K562 (cell line): ENCODE measurements at regions not wholly inside any gene's neighbourhood (a gene's known extent, or its start where the extent isn't known, plus 50 kb on each side); places are given as distances from the start of the nearest gene placed in this dataset.

Source experiments
- ATAC-seq: fragments of 200-7000 bp; cut with Tn5 transposase; 3 replicates; pipeline ENCODE4 v1.9.1; 2020; ENCODE audit warnings: moderate library complexity
- BruUV-seq: library from RNA; stranded (reverse); fragments of 400-500 nt; replicated peaks from 2 replicates; lab custom pipeline; 2021; lab: Mats Ljungman, UMichigan
- CTCF ChIA-PET: fragments of 300-600 bp; formaldehyde crosslinking; extraction: SDS; loops from one replicate; lab custom pipeline; 2021; ENCODE audit warnings: low intra/inter-chr PET ratio; lab: Yijun Ruan, JAX
- POLR2A ChIA-PET: fragments of 300-600, 350-650 bp; sonication (Branson Sonifier 250); formaldehyde crosslinking; extraction: SDS; loops from one replicate; lab custom pipeline; 2021; ENCODE audit warnings: antibody characterized with exemption, inconsistent platforms; lab: Yijun Ruan, JAX
- DNase-seq, 4 experiments: peaks; one replicate each; pipeline versions ENCODE4 v3.0.0 to v3.0.0-alpha.2; 2011 to 2018; ENCODE audit warnings: low spot score in 3 of 4, mixed read lengths in 3 of 4; ENCODE audit errors: extremely low read depth in 1 of 4
- FAIRE-seq: peaks from 2 replicates; lab custom pipeline; 2011; peaks lifted over from hg19 to GRCh38; lab: Jason Lieb, UNC
- H2AFZ ChIP-seq: 2 replicates; pipeline ENCODE4 v1.6.0; 2011; ENCODE audit warnings: low read depth, low read length, control low read depth, inconsistent platforms
- H3K27ac ChIP-seq: fragments of 200-600 bp; 3 replicates; pipeline ENCODE4 v1.8.0; 2011; ENCODE audit warnings: low read depth, mild to moderate bottlenecking, control low read depth, inconsistent platforms, low read length, moderate library complexity, mixed read lengths; ENCODE audit errors: extremely low read depth
- H3K27me3 ChIP-seq, 2 experiments: fragments of 300-600 bp in 1 of 2; 2 replicates in 1 of 2; 3 replicates in 1 of 2; pipeline versions ENCODE4 v1.6.0 to v1.8.0; 2011; ENCODE audit warnings: inconsistent platforms in 2 of 2, low read length in 2 of 2, mild to moderate bottlenecking in 1 of 2, mixed read lengths in 1 of 2, moderate library complexity in 1 of 2; ENCODE audit not compliant: control insufficient read depth in 2 of 2, insufficient read depth in 2 of 2
- H3K36me3 ChIP-seq: fragments of 300-600 bp; 3 replicates; pipeline ENCODE4 v1.8.0; 2011; ENCODE audit warnings: mild to moderate bottlenecking, low read length, inconsistent platforms; ENCODE audit not compliant: control insufficient read depth, insufficient read depth
- H3K4me1 ChIP-seq, 2 experiments: fragments of 200-600 bp in 1 of 2; replicated peaks in 1 of 2; 2 replicates in 1 of 2; 3 replicates in 1 of 2; pipeline versions ENCODE4 v1.5.1 to v1.8.0; 2011; ENCODE audit warnings: inconsistent platforms in 2 of 2, low read length in 2 of 2, mild to moderate bottlenecking in 1 of 2, mixed read lengths in 1 of 2, moderate library complexity in 1 of 2; ENCODE audit not compliant: control insufficient read depth in 2 of 2, insufficient read depth in 2 of 2
- H3K4me2 ChIP-seq: 2 replicates; pipeline ENCODE4 v1.6.1; 2011; ENCODE audit warnings: low read length, control low read depth, inconsistent platforms, mixed read lengths; ENCODE audit not compliant: insufficient read depth
- H3K4me3 ChIP-seq: fragments of 200-600 bp; sonication (generic), shearing (Covaris generic); 2 replicates; pipeline ENCODE4 v1.5.1; 2016; ENCODE audit warnings: control low read depth, inconsistent platforms
- H3K79me2 ChIP-seq: fragments of 200-600 bp; 3 replicates; pipeline ENCODE4 v1.8.0; 2011; ENCODE audit warnings: low read length, inconsistent platforms; ENCODE audit not compliant: control insufficient read depth, insufficient read depth
- H3K9ac ChIP-seq, 2 experiments: 2 replicates each; pipeline versions ENCODE4 v1.6.0 to v1.6.1; 2011; ENCODE audit warnings: low read depth in 2 of 2, low read length in 2 of 2, control low read depth in 1 of 2, inconsistent platforms in 1 of 2, mild to moderate bottlenecking in 1 of 2, mixed read lengths in 1 of 2; ENCODE audit not compliant: insufficient read depth in 1 of 2
- H3K9me1 ChIP-seq: one replicate; pipeline ENCODE4 v1.6.0; 2011; ENCODE audit warnings: inconsistent platforms, mild to moderate bottlenecking, low read length, moderate library complexity; ENCODE audit not compliant: control insufficient read depth, insufficient read depth
- H3K9me3 ChIP-seq: replicated peaks from 2 replicates; pipeline ENCODE4 v1.5.1; 2011; ENCODE audit warnings: low read depth, low read length, inconsistent platforms; ENCODE audit not compliant: control insufficient read depth, insufficient read depth
- H4K20me1 ChIP-seq: replicated peaks from 2 replicates; pipeline ENCODE4 v1.6.1; 2011; ENCODE audit warnings: low read length, inconsistent platforms, mixed read lengths; ENCODE audit not compliant: control insufficient read depth, insufficient read depth
- CAMTA2 ChIP-seq: fragments of 250-450 bp; sonication (Bioruptor Pico); conservative IDR thresholded peaks from 2 replicates; pipeline ENCODE4 v1.5.1; 2022
- CEBPB ChIP-seq: fragments of 450-650 bp; IDR thresholded peaks from 2 replicates; pipeline ENCODE4 v1.6.1; 2016; ENCODE audit warnings: missing genetic modification characterization, missing compliant biosample characterization
- FOXA1 ChIP-seq: fragments of 450-650 bp; IDR thresholded peaks from 2 replicates; pipeline ENCODE4 v1.6.1; 2016; ENCODE audit warnings: mild to moderate bottlenecking, borderline replicate concordance
- GATA2 ChIP-seq: sonication (generic); formaldehyde crosslinking; IDR thresholded peaks from 2 replicates; pipeline ENCODE4 v1.4.0; 2020; ENCODE audit warnings: mild to moderate bottlenecking, missing genetic modification reagents
- HSF4 ChIP-seq: fragments of 250-450 bp; sonication (Bioruptor Pico); IDR thresholded peaks from 2 replicates; pipeline ENCODE4 v2.1.2; 2022; ENCODE audit warnings: mild to moderate bottlenecking, moderate library complexity, borderline replicate concordance
- KDM1A ChIP-seq, 2 experiments: fragments of 450-650 bp; IDR thresholded peaks; 2 replicates each; pipeline ENCODE4 v1.6.1; 2016; ENCODE audit warnings: mild to moderate bottlenecking in 2 of 2
- KLF6 ChIP-seq: fragments of 250-450 bp; sonication (Bioruptor Pico); IDR thresholded peaks from 2 replicates; pipeline ENCODE4 v1.4.0; 2020; ENCODE audit warnings: mild to moderate bottlenecking, moderate library complexity, borderline replicate concordance
- PATZ1 ChIP-seq: fragments of 250-450 bp; sonication (Bioruptor Pico); IDR thresholded peaks from 2 replicates; pipeline ENCODE4 v1.5.0; 2020; ENCODE audit warnings: mild to moderate bottlenecking, borderline replicate concordance
- SNAPC5 ChIP-seq: fragments of 250-450 bp; sonication (Bioruptor Pico); IDR thresholded peaks from 2 replicates; pipeline ENCODE4 v1.8.0; 2021; ENCODE audit warnings: moderate library complexity, mild to moderate bottlenecking, inconsistent platforms
- SP1 ChIP-seq: sonication (generic); formaldehyde crosslinking; IDR thresholded peaks from 2 replicates; pipeline ENCODE4 v1.8.1; 2022; ENCODE audit warnings: mild to moderate bottlenecking, missing genetic modification reagents
- TCFL5 ChIP-seq: fragments of 250-450 bp; sonication (Bioruptor Pico); conservative IDR thresholded peaks from 2 replicates; pipeline ENCODE4 v1.6.1; 2021; ENCODE audit warnings: mild to moderate bottlenecking, moderate library complexity, matching md5 sums
- VEZF1 ChIP-seq: fragments of 200-800 bp; sonication (Bioruptor generic); IDR thresholded peaks from 2 replicates; pipeline ENCODE4 v1.6.1; 2017; ENCODE audit warnings: missing genetic modification characterization, missing compliant biosample characterization
- ZNF384 ChIP-seq: IDR thresholded peaks from 2 replicates; pipeline ENCODE4 v1.6.1; 2012; ENCODE audit warnings: low read depth, low read length, improper control_type of control experiment
- ZNF583 ChIP-seq: fragments of 250-450 bp; sonication (Bioruptor Pico); IDR thresholded peaks from 2 replicates; pipeline ENCODE4 v1.4.0; 2020
- WGBS: fragments of 100-300 bp; shearing (Covaris generic); methylation state at CpG from one replicate; pipeline ENCODE4 v1.1.6; 2016; ENCODE audit warnings: low coverage, mixed read lengths; ENCODE audit not compliant: insufficient coverage; ENCODE audit errors: missing lambda C conversion rate; 5-methylcytosine and 5-hydroxymethylcytosine counted together
- in situ Hi-C: fragments of 300-500 bp; cut with MboI; formaldehyde crosslinking; loops from 4 replicates; pipeline ENCODE4 v1.15.0; 2018; ENCODE audit warnings: inconsistent platforms, mixed read lengths
- intact Hi-C: fragments of 100-400 bp; cut with micrococcal nuclease; formaldehyde crosslinking; loops from 2 replicates; pipeline ENCODE4 v1.14.2; 2022

- no peak overlapping the region for H2AFZ ChIP-seq
- POLR2A ChIA-PET = interaction anchor here (0.6 to 1.0 kb wide), 2 partner anchors 245 to 312 kb away, joined by 3 read pairs; no protein-coding TSS in a partner anchor
- H3K36me3 ChIP-seq = no peaks in the 10 kb centered on the region
- FAIRE-seq (no peak), ATAC-seq (no peak), DNase-seq (no peak)
- 0% methylated on average over 1 of the region's 1 CpG for WGBS
- CTCF ChIA-PET = no interaction called here
- no TSS peak for BruUV-seq
- H3K27ac ChIP-seq = no peak overlapping the region
- no peaks in the 10 kb centered on the region for H4K20me1 ChIP-seq
- H3K27me3 ChIP-seq = peaks cover 0 to 12% of the 10 kb centered on the region in 2 experiments; a peak in 4 of 5 replicates
- no peaks in the 10 kb centered on the region for H3K9me1 ChIP-seq
- H3K9ac ChIP-seq = no peak overlapping the region
- in situ Hi-C loops = loop anchor here (10.0 kb wide), 1 partner anchor 310 kb away; no protein-coding TSS in a partner anchor
- intact Hi-C loops = no loop called here
- no peak overlapping the region for H3K4me2 ChIP-seq
- no peaks in the 10 kb centered on the region for H3K79me2 ChIP-seq
- H3K4me3 ChIP-seq = no peak overlapping the region
- H3K9me3 ChIP-seq = no peaks in the 10 kb centered on the region
- H3K4me1 ChIP-seq = peaks cover 0 to 7% of the 10 kb centered on the region in 2 experiments; a peak in 2 of 5 replicates
- TF ChIP-seq SNAPC5 (CRISPR knock-in tag) = no peak
- no peak for TF ChIP-seq ZNF583 (CRISPR knock-in tag)
- TF ChIP-seq VEZF1 = no peak
Observed at GRCh38 chrX:151084454-151084853, 91.9 kb upstream of the GPR50 start.

GRCh38 chrX:151085207-151085606, 91.2 kb upstream of the GPR50 start:
- Histone ChIP-seq H3K27me3 (peaks cover 0 to 9% of the 10 kb centered on the region in 2 experiments; a peak in 3 of 5 replicates), H3K36me3 (no peaks in the 10 kb centered on the region), H2AFZ (no peak overlapping the region), H3K9ac (no peak overlapping the region), H3K4me2 (no peak overlapping the region), H3K4me1 (peaks cover 0 to 7% of the 10 kb centered on the region in 2 experiments; a peak in 2 of 5 replicates), H3K4me3 (no peak overlapping the region), H3K9me1 (no peaks in the 10 kb centered on the region), H4K20me1 (no peaks in the 10 kb centered on the region), H3K79me2 (no peaks in the 10 kb centered on the region), H3K27ac (no peak overlapping the region), H3K9me3 (no peaks in the 10 kb centered on the region)
- FAIRE-seq (no peak), ATAC-seq (no peak), DNase-seq (no peak)
- intact Hi-C loops = no loop called here
- ChIA-PET POLR2A (no interaction called here), CTCF (no interaction called here)
- WGBS = 0% methylated on average over 3 of the region's 3 CpGs
- no TSS peak for BruUV-seq
- in situ Hi-C loops = loop anchor here (10.0 kb wide), 1 partner anchor 310 kb away; no protein-coding TSS in a partner anchor
- no peak for TF ChIP-seq ZNF384
- TF ChIP-seq KLF6 = no peak
- no peak for TF ChIP-seq CAMTA2 (CRISPR knock-in tag)
- TF ChIP-seq HSF4 (CRISPR knock-in tag) = no peak
- no peak for TF ChIP-seq FOXA1
- TF ChIP-seq PATZ1 (CRISPR knock-in tag) = no peak
- TF ChIP-seq CEBPB (tag) = no peak
- TF ChIP-seq GATA2 (CRISPR knock-in tag) = no peak
- no peak for TF ChIP-seq SP1
- TF ChIP-seq TCFL5 (CRISPR knock-in tag) = no peak
- TF ChIP-seq KDM1A (IDR thresholded peaks at IDR 0.05) = no peak
